ENCODE measurements at regions not wholly inside any gene's neighbourhood (a gene's known extent, or its start where the extent isn't known, plus 50 kb on each side); places are given as distances from the start of the nearest gene placed in this dataset.

DNA sequence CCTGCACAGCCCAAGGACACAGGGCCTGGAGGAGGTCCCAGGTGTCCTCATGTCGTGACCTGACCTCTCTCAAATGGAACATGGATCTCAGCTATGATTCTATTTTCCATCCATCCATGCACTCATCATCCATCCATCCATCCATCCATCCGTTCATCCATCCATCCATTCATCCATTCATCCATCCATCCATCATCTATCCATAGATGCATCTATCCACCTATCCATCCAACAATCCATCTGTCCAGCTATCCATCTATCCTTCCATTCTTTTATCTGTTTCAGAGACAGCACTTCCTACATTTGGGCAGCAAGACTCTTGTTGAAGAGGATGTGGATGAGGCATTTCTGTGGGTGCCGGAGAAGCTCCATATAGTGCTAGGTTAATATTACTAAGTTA is 86.7 kb downstream of the SCGB2B2 start:
- Histone ChIP-seq H3K4me3 (no peak overlapping the region), H3K27ac (no peak overlapping the region), H3K36me3 (no peaks in the 10 kb centered on the region), H3K27me3 (replicated peaks; ENCODE audit: insufficient read depth) (no peaks in the 10 kb centered on the region), H3K4me1 (ENCODE audit: control insufficient read depth in 1 of 2, low read depth in 2 of 2) (no peaks in the 10 kb centered on the region), H3K9me3 (peaks cover 8% of the 10 kb centered on the region)
- DNase-seq (ENCODE audit: low spot score) (no peak), ATAC-seq (ENCODE audit: insufficient number of reproducible peaks, low FRiP score, low read depth) (no peak)
- TF ChIP-seq CTCF (IDR thresholded peaks at IDR 0.05) = no peak

GRCh38 chr19:34589730-34590129 is 87.2 kb downstream of the SCGB2B2 start:
- no peak for ATAC-seq (ENCODE audit: insufficient number of reproducible peaks, low FRiP score, low read depth)
- TF ChIP-seq CTCF (IDR thresholded peaks at IDR 0.05) = no peak
- DNase-seq (ENCODE audit: low spot score) = no peak
- peaks cover 8% of the 10 kb centered on the region for H3K9me3 ChIP-seq
- H3K4me1 ChIP-seq (ENCODE audit: control insufficient read depth in 1 of 2, low read depth in 2 of 2) = no peaks in the 10 kb centered on the region
- H3K36me3 ChIP-seq = no peaks in the 10 kb centered on the region
- no peak overlapping the region for H3K27ac ChIP-seq
- H3K27me3 ChIP-seq (replicated peaks; ENCODE audit: insufficient read depth) = no peaks in the 10 kb centered on the region
- no peak overlapping the region for H3K4me3 ChIP-seq

- no peak overlapping the region for H3K27ac ChIP-seq
- TF ChIP-seq CTCF (IDR thresholded peaks at IDR 0.05) = no peak
- peaks cover 8% of the 10 kb centered on the region for H3K9me3 ChIP-seq
These were observed 88.1 kb downstream of the SCGB2B2 start for GRCh38 chr19:34588846-34589245.

DNA sequence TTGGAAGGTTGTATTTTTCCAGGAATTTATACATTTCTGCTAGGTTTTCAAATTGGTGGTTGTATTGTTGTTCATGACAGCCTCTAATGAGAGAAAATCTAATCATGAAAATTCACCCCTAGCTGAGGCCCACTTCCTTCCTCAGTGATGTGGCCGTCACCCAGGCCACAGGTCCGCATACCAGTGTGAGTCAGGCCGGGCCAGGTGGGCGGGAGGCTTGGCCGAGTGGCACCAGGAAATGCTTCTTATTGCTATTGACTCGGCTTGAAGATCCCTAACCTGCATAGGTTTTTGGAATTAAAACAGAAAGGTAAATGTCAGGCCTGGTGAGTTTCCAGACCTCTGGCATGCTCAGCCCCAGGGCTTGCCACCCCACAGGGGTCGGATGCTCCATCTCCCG is 88.7 kb downstream of the SCGB2B2 start:
- H3K9me3 ChIP-seq = peaks cover 8% of the 10 kb centered on the region
- ATAC-seq (ENCODE audit: insufficient number of reproducible peaks, low FRiP score, low read depth) = no peak
- DNase-seq (ENCODE audit: low spot score) = no peak
- H3K27me3 ChIP-seq (replicated peaks; ENCODE audit: insufficient read depth) = no peaks in the 10 kb centered on the region
- no peak overlapping the region for H3K27ac ChIP-seq
- no peak overlapping the region for H3K4me3 ChIP-seq
- no peak for TF ChIP-seq CTCF (IDR thresholded peaks at IDR 0.05)
- no peaks in the 10 kb centered on the region for H3K36me3 ChIP-seq
- H3K4me1 ChIP-seq (ENCODE audit: control insufficient read depth in 1 of 2, low read depth in 2 of 2) = no peaks in the 10 kb centered on the region

More at GRCh38 chr19:34588846-34589245, 88.1 kb downstream of the SCGB2B2 start:
- Histone ChIP-seq H3K4me3 (no peak overlapping the region), H3K27me3 (replicated peaks; ENCODE audit: insufficient read depth) (no peaks in the 10 kb centered on the region), H3K4me1 (ENCODE audit: control insufficient read depth in 1 of 2, low read depth in 2 of 2) (no peaks in the 10 kb centered on the region), H3K36me3 (no peaks in the 10 kb centered on the region)
- DNase-seq (ENCODE audit: low spot score) (no peak), ATAC-seq (ENCODE audit: insufficient number of reproducible peaks, low FRiP score, low read depth) (no peak)

GRCh38 chr19:34580408-34580807 is 96.6 kb downstream of the SCGB2B2 start:
- H3K27me3 ChIP-seq (replicated peaks; ENCODE audit: insufficient read depth) = no peaks in the 10 kb centered on the region
- ATAC-seq (ENCODE audit: insufficient number of reproducible peaks, low FRiP score, low read depth) = no peak
- peaks cover 3% of the 10 kb centered on the region for H3K9me3 ChIP-seq
- no peaks in the 10 kb centered on the region for H3K36me3 ChIP-seq
- no peak overlapping the region for H3K27ac ChIP-seq
- TF ChIP-seq CTCF (IDR thresholded peaks at IDR 0.05) = no peak
- DNase-seq (ENCODE audit: low spot score) = no peak
- H3K4me3 ChIP-seq = no peak overlapping the region
- H3K4me1 ChIP-seq (ENCODE audit: control insufficient read depth in 1 of 2, low read depth in 2 of 2) = no peaks in the 10 kb centered on the region

Data from thoracic aorta (tissue), 2 donors.